ENCODE measurements at regions not wholly inside any gene's neighbourhood (a gene's known extent, or its start where the extent isn't known, plus 50 kb on each side); places are given as distances from the start of the nearest gene placed in this dataset.

DNA sequence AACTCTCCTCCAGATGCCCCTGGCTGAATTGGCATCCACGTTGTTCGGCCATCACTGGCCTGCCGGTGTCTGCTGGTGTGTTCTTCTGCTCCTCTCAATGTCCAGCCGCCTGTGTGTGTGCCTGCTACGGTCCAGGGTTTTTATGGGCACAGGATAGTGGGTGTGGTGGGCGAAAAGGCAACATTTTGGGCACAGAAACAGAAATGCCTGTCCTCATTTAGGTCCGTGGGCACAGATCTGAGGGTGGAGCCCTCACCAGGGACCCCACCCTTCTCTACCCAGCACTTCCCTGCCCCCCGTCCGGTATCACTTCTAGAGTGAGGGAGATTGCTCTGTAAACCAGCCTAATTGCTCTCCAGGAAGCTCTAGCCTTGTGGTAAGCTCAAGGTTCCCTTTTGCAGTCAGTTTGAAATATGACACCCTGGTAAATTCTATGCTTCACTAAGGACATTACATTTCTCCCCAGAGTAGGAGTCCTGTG is 410.1 kb downstream of the MAT2B start:
- TF ChIP-seq, protein P1, sequence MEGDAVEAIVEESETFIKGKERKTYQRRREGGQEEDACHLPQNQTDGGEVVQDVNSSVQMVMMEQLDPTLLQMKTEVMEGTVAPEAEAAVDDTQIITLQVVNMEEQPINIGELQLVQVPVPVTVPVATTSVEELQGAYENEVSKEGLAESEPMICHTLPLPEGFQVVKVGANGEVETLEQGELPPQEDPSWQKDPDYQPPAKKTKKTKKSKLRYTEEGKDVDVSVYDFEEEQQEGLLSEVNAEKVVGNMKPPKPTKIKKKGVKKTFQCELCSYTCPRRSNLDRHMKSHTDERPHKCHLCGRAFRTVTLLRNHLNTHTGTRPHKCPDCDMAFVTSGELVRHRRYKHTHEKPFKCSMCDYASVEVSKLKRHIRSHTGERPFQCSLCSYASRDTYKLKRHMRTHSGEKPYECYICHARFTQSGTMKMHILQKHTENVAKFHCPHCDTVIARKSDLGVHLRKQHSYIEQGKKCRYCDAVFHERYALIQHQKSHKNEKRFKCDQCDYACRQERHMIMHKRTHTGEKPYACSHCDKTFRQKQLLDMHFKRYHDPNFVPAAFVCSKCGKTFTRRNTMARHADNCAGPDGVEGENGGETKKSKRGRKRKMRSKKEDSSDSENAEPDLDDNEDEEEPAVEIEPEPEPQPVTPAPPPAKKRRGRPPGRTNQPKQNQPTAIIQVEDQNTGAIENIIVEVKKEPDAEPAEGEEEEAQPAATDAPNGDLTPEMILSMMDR (IDR thresholded peaks at IDR 0.05): no peak
- TF ChIP-seq POLR2A (IDR thresholded peaks at IDR 0.05): no peak
